NB4 (cell line): ENCODE measurements at regions not wholly inside any gene's neighbourhood (a gene's known extent, or its start where the extent isn't known, plus 50 kb on each side); places are given as distances from the start of the nearest gene placed in this dataset.
A peak's percentile ranks its signal among the peaks of the same experiment; 100 is the strongest.

Experiments used
- DNase-seq: peaks from one replicate; pipeline ENCODE4 v3.0.0; 2010; ENCODE audit warnings: low read depth
- H3K4me3 ChIP-seq: one replicate; pipeline ENCODE4 v1.5.1; 2011; ENCODE audit warnings: mild to moderate bottlenecking, low read depth, low read length, moderate library complexity
- CTCF ChIP-seq: IDR thresholded peaks from one replicate; pipeline ENCODE4 v1.5.1; 2012; ENCODE audit warnings: low read depth, low read length
- MAX ChIP-seq: IDR thresholded peaks from 2 replicates; pipeline ENCODE4 v1.6.1; 2011; ENCODE audit warnings: low read depth, low read length
- MYC ChIP-seq: IDR thresholded peaks from 2 replicates; pipeline ENCODE4 v1.6.1; 2011; ENCODE audit warnings: low read depth, low read length
- POLR2A ChIP-seq: IDR thresholded peaks from 2 replicates; pipeline ENCODE4 v1.6.1; 2011; ENCODE audit warnings: mild to moderate bottlenecking; ENCODE audit not compliant: insufficient read length; ENCODE audit errors: extremely low read depth

GRCh38 chr16:59905131-59905530, 1171.0 kb upstream of the GOT2 start:
- H3K4me3 ChIP-seq: no peak overlapping the region
- TF ChIP-seq CTCF: no peak
- no peak for TF ChIP-seq MYC
- TF ChIP-seq MAX: no peak
- no peak for TF ChIP-seq POLR2A
- no peak for DNase-seq

- H3K4me3 ChIP-seq: no peak overlapping the region
- DNase-seq: peak; percentile 8
- TF ChIP-seq POLR2A (no peak), MAX (no peak), MYC (no peak), CTCF (no peak)
These were observed 1165.8 kb upstream of the GOT2 start for GRCh38 chr16:59899940-59900339.

GRCh38 chr16:59892376-59892775, 1158.3 kb upstream of the GOT2 start:
- no peak overlapping the region for H3K4me3 ChIP-seq
- DNase-seq: no peak
- TF ChIP-seq MAX (no peak), MYC (no peak), POLR2A (no peak), CTCF (no peak)

GRCh38 chr16:59887856-59888255, 1153.7 kb upstream of the GOT2 start:
- TF ChIP-seq POLR2A (no peak), CTCF (no peak)
- DNase-seq: no peak
- H3K4me3 ChIP-seq: no peak overlapping the region

GRCh38 chr16:59886021-59886420, 1151.9 kb upstream of the GOT2 start:
- no peak overlapping the region for H3K4me3 ChIP-seq
- TF ChIP-seq MYC (no peak), POLR2A (no peak), CTCF (no peak), MAX (no peak)
- DNase-seq: peak; percentile 47

- no peak for DNase-seq
- H3K4me3 ChIP-seq: no peak overlapping the region
- TF ChIP-seq MYC: no peak
- no peak for TF ChIP-seq CTCF
- no peak for TF ChIP-seq MAX
- no peak for TF ChIP-seq POLR2A
These were observed 1147.3 kb upstream of the GOT2 start for GRCh38 chr16:59881376-59881775.
